OCI-LY1 (cell line): ENCODE measurements at regions not wholly inside any gene's neighbourhood (a gene's known extent, or its start where the extent isn't known, plus 50 kb on each side); places are given as distances from the start of the nearest gene placed in this dataset.
"Not testable (repeated sequence)": the region's sequence is repeated elsewhere in the genome, so short reads cannot be mapped to it uniquely, and the experiment has no call there.

Source experiments
- H2AFZ ChIP-seq: fragments of 200-600 bp; sonication (generic), shearing (Covaris generic); 2 replicates; pipeline ENCODE4 v1.6.0; 2014; ENCODE audit warnings: antibody characterized with exemption, mild to moderate bottlenecking, low read length
- H3F3A ChIP-seq: fragments of 200-600 bp; sonication (generic), shearing (Covaris generic); 2 replicates; pipeline ENCODE4 v1.6.0; 2014; ENCODE audit warnings: mild to moderate bottlenecking, antibody characterized with exemption, low read length, moderate library complexity; ENCODE audit not compliant: insufficient read depth
- H3K27ac ChIP-seq: fragments of 200-600 bp; sonication (generic); 2 replicates; pipeline ENCODE4 v1.5.1; 2014; ENCODE audit warnings: low read length, mixed run types, mild to moderate bottlenecking, low read depth; ENCODE audit not compliant: poor library complexity, severe bottlenecking
- H3K27me3 ChIP-seq: fragments of 200-600 bp; sonication (generic); 2 replicates; pipeline ENCODE4 v1.6.0; 2014; ENCODE audit warnings: antibody characterized with exemption, mild to moderate bottlenecking, low read length, moderate library complexity; ENCODE audit not compliant: insufficient read depth
- H3K36me3 ChIP-seq: fragments of 200-600 bp; sonication (generic); 2 replicates; pipeline ENCODE4 v1.6.1; 2014; ENCODE audit warnings: mild to moderate bottlenecking, antibody characterized with exemption, low read length, moderate library complexity, mixed read lengths; ENCODE audit not compliant: insufficient read depth
- H3K4me1 ChIP-seq: fragments of 200-600 bp; sonication (generic); 2 replicates; pipeline ENCODE4 v1.5.1; 2014; ENCODE audit warnings: mild to moderate bottlenecking, low read length, moderate library complexity; ENCODE audit not compliant: insufficient read depth, severe bottlenecking
- H3K4me2 ChIP-seq: fragments of 200-600 bp; sonication (generic), shearing (Covaris generic); 2 replicates; pipeline ENCODE4 v1.6.1; 2014; ENCODE audit warnings: low read length
- H3K4me3 ChIP-seq: fragments of 200-600 bp; sonication (generic); 2 replicates; pipeline ENCODE4 v1.5.1; 2014; ENCODE audit warnings: low read length, low read depth, mild to moderate bottlenecking, mixed read lengths; ENCODE audit not compliant: poor library complexity, severe bottlenecking
- H3K79me2 ChIP-seq: fragments of 200-600 bp; shearing (Covaris generic); 2 replicates; pipeline ENCODE4 v1.6.1; 2016; ENCODE audit warnings: mixed run types, low read length, mixed read lengths; ENCODE audit not compliant: insufficient read depth
- H3K9ac ChIP-seq: fragments of 200-600 bp; sonication (generic), shearing (Covaris generic); 2 replicates; pipeline ENCODE4 v1.6.1; 2014; ENCODE audit warnings: mild to moderate bottlenecking, low read length, mixed read lengths
- H3K9me2 ChIP-seq: fragments of 200-600 bp; sonication (generic), shearing (Covaris generic); 2 replicates; pipeline ENCODE4 v1.6.1; 2014; ENCODE audit warnings: low read depth, mild to moderate bottlenecking, low read length, mixed read lengths
- H3K9me3 ChIP-seq: fragments of 200-600 bp; shearing (Covaris generic); 2 replicates; pipeline ENCODE4 v1.6.1; 2014; ENCODE audit warnings: low read length, mixed read lengths
- H4K20me1 ChIP-seq: fragments of 200-600 bp; sonication (generic), shearing (Covaris generic); 2 replicates; pipeline ENCODE4 v1.6.0; 2016; ENCODE audit warnings: mild to moderate bottlenecking, low read length; ENCODE audit not compliant: insufficient read depth
- EZH2 ChIP-seq: fragments of 200-600 bp; sonication (generic), shearing (Covaris generic); IDR thresholded peaks from 2 replicates; pipeline ENCODE4 v1.8.0; 2017; ENCODE audit warnings: borderline replicate concordance, mixed run types, mild to moderate bottlenecking, antibody characterized with exemption, low read length, moderate library complexity, mixed read lengths
- TF ChIP-seq, protein P1 (sequence below): fragments of 200-600 bp; sonication (generic), shearing (Covaris generic); IDR thresholded peaks from 2 replicates; pipeline ENCODE4 v1.5.1; 2017; ENCODE audit warnings: mild to moderate bottlenecking, antibody characterized with exemption, low read length, moderate library complexity, mixed read lengths

DNA sequence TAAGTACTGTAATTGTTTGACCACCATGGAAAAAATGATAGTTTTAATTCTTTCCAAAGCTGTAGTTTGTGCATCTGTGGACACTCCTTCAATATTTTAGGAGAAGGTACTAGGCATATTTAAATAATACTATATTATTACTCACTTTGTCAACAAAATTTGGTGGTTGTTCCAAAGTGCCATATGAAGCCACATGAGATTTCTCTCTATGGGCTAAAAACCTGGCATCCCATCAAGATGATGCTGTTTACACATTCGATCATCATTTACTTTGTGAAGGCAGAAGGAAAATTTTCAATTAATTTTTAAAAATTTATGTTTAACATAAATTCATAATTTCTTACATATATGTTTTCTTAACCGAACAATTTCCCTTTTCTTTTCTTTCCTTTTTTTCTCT lies 502.6 kb upstream of the JAG1 start:
- no peak overlapping the region for H3K27ac ChIP-seq
- no peak for TF ChIP-seq EZH2
- TF ChIP-seq, protein P1, sequence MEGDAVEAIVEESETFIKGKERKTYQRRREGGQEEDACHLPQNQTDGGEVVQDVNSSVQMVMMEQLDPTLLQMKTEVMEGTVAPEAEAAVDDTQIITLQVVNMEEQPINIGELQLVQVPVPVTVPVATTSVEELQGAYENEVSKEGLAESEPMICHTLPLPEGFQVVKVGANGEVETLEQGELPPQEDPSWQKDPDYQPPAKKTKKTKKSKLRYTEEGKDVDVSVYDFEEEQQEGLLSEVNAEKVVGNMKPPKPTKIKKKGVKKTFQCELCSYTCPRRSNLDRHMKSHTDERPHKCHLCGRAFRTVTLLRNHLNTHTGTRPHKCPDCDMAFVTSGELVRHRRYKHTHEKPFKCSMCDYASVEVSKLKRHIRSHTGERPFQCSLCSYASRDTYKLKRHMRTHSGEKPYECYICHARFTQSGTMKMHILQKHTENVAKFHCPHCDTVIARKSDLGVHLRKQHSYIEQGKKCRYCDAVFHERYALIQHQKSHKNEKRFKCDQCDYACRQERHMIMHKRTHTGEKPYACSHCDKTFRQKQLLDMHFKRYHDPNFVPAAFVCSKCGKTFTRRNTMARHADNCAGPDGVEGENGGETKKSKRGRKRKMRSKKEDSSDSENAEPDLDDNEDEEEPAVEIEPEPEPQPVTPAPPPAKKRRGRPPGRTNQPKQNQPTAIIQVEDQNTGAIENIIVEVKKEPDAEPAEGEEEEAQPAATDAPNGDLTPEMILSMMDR = no peak
- H3K27me3 ChIP-seq = no peaks in the 10 kb centered on the region
- no peak overlapping the region for H3K4me2 ChIP-seq
- H3F3A ChIP-seq = no peaks in the 10 kb centered on the region
- H3K4me3 ChIP-seq = no peak overlapping the region
- no peaks in the 10 kb centered on the region for H3K9me3 ChIP-seq
- no peaks in the 10 kb centered on the region for H3K9me2 ChIP-seq
- no peaks in the 10 kb centered on the region for H3K36me3 ChIP-seq
- H3K79me2 ChIP-seq = no peaks in the 10 kb centered on the region
- H3K9ac ChIP-seq = no peak overlapping the region
- H2AFZ ChIP-seq = no peak overlapping the region
- no peaks in the 10 kb centered on the region for H3K4me1 ChIP-seq
- no peaks in the 10 kb centered on the region for H4K20me1 ChIP-seq

DNA sequence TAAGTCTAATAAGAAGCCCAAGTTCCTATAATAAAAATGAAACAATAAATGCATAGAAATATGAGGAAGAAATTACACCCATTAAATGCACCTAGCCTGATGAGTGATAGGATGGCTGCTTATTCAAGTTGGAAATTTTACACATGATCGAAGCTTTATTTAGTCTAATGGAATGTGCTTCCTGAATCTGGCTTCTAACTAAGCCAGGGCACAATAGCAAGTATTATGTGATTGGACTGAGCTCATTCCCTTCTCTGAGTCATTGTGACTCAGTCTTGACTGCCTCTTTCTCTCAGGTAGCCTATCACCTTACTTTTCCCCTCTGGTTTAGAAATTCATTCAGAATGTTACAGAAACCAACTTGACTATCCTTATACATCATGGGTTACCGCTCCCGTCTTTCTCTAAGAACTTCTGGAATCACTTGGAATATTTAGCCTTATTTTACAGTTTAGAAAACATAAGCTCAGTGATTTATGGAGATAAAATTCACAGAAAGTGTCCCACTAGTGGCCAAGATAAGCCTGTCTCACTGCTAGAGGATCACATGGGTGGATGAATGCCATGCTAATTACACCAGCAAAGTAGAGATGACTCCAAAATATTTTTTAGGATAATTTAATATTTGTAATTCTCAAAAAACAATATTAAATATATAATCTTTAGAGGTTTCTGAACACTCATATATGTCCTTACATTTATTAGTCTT lies 505.3 kb upstream of the JAG1 start:
- Histone ChIP-seq H3K9me2 (no peaks in the 10 kb centered on the region), H3K27me3 (no peaks in the 10 kb centered on the region), H3F3A (no peaks in the 10 kb centered on the region), H4K20me1 (no peaks in the 10 kb centered on the region), H3K9ac (no peak overlapping the region), H3K36me3 (no peaks in the 10 kb centered on the region), H3K4me3 (no peak overlapping the region), H3K79me2 (no peaks in the 10 kb centered on the region), H2AFZ (no peak overlapping the region), H3K4me2 (no peak overlapping the region), H3K27ac (no peak overlapping the region), H3K9me3 (no peaks in the 10 kb centered on the region), H3K4me1 (no peaks in the 10 kb centered on the region)
- TF ChIP-seq EZH2 = no peak
- TF ChIP-seq, protein P1 = no peak

DNA sequence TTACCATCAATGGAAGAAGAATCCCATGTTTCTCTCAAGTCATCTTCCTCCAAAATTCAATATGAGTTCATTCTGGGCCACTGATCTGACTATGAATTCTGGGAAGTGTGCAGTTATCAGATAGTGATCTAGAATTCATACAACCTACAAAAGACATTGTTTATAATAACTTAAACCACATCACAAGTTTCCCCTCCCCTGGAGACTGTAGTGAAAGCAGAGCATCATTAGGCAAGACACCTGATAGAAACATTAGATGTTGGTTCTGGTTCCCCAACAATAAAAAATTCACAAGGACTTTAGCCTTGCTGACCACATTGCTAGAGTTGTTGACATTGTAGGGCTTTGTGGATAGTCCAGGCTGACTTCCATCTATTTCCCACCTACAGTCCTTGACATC lies 506.4 kb upstream of the JAG1 start:
- no peak for TF ChIP-seq EZH2
- TF ChIP-seq, protein P1 = no peak
- Histone ChIP-seq H3K4me2 (no peak overlapping the region), H3K27me3 (no peaks in the 10 kb centered on the region)

DNA sequence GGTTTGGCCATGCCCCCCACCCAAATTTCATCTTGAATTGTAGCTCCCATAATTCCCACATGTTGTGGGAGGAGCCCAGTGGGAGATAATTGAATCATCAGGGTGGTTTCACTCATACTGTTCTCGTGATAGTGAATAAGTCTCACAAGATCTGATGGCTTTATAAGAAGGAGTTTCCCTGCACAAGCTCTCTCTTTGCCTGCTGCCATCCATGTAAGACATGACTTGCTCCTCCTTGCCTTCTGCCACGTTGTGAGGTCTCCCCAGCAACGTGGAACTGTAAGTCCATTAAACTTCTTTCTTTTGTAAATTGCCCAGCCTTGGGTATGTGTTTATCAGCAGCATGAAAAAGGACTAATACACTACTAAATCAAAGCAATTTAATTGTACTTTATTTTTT lies 507.3 kb upstream of the JAG1 start:
- not testable (repeated sequence) for H3K4me3 ChIP-seq, H3K9me3 ChIP-seq, H3K79me2 ChIP-seq, H3K36me3 ChIP-seq, H3K4me1 ChIP-seq, H3K4me2 ChIP-seq, H2AFZ ChIP-seq, H3K27ac ChIP-seq, H3K9ac ChIP-seq, H3F3A ChIP-seq, H3K9me2 ChIP-seq, H3K27me3 ChIP-seq, H4K20me1 ChIP-seq

More for the DNA sequence above, 506.4 kb upstream of the JAG1 start:
- Histone ChIP-seq H3K9me3 (no peaks in the 10 kb centered on the region), H3K9ac (no peak overlapping the region), H3F3A (no peaks in the 10 kb centered on the region), H4K20me1 (no peaks in the 10 kb centered on the region), H3K36me3 (no peaks in the 10 kb centered on the region), H3K4me3 (no peak overlapping the region), H3K4me1 (no peaks in the 10 kb centered on the region), H3K9me2 (no peaks in the 10 kb centered on the region), H3K27ac (no peak overlapping the region), H2AFZ (no peak overlapping the region), H3K79me2 (no peaks in the 10 kb centered on the region)
